Fibroblast of the aortic adventitia (primary cell): ENCODE measurements at regions not wholly inside any gene's neighbourhood (a gene's known extent, or its start where the extent isn't known, plus 50 kb on each side); places are given as distances from the start of the nearest gene placed in this dataset.
A peak's percentile ranks its signal among the peaks of the same experiment; 100 is the strongest.

Experiments used
- DNase-seq: peaks from one replicate; pipeline ENCODE4 v3.0.0-alpha.2; 2010; ENCODE audit warnings: low read depth
- H3K4me3 ChIP-seq: 2 replicates; pipeline ENCODE4 v1.5.1; 2011; ENCODE audit warnings: low read depth, mild to moderate bottlenecking, control low read depth, low read length, moderate library complexity
- TF ChIP-seq, protein P1 (sequence below): IDR thresholded peaks from 2 replicates; pipeline ENCODE4 v1.5.1; 2011; ENCODE audit warnings: mild to moderate bottlenecking, low read length, control low read depth, inconsistent platforms; ENCODE audit not compliant: insufficient read depth

DNA sequence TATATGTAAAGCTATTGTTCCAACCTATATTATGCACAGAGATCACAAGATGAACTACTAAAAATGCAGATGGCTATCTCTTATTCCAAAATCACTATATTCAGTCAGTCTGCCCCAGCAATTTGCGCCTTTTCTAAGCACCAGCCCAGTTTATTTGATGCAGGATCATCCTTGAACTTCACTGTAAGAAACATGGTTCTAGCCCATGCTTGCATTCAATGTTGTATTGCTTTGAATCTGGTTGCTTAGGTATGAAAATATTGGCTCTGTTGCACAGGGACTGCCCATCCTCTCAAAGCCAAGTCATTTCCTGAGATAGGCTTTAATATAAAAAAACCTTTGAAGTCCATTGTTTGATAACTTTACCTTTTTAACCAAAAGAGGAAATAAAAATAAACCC is 170.5 kb upstream of the LRIG1 start:
- TF ChIP-seq, protein P1, sequence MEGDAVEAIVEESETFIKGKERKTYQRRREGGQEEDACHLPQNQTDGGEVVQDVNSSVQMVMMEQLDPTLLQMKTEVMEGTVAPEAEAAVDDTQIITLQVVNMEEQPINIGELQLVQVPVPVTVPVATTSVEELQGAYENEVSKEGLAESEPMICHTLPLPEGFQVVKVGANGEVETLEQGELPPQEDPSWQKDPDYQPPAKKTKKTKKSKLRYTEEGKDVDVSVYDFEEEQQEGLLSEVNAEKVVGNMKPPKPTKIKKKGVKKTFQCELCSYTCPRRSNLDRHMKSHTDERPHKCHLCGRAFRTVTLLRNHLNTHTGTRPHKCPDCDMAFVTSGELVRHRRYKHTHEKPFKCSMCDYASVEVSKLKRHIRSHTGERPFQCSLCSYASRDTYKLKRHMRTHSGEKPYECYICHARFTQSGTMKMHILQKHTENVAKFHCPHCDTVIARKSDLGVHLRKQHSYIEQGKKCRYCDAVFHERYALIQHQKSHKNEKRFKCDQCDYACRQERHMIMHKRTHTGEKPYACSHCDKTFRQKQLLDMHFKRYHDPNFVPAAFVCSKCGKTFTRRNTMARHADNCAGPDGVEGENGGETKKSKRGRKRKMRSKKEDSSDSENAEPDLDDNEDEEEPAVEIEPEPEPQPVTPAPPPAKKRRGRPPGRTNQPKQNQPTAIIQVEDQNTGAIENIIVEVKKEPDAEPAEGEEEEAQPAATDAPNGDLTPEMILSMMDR, result no peak
- H3K4me3 ChIP-seq, result no peak overlapping the region
- DNase-seq, result no peak

- no peak overlapping the region for H3K4me3 ChIP-seq
- TF ChIP-seq, protein P1, result no peak
- no peak for DNase-seq
Observed at GRCh38 chr3:66672830-66673229, 172.0 kb upstream of the LRIG1 start.

GRCh38 chr3:66673293-66673692 is 172.5 kb upstream of the LRIG1 start:
- DNase-seq, result no peak
- TF ChIP-seq, protein P1, result no peak
- H3K4me3 ChIP-seq, result no peak overlapping the region

DNA sequence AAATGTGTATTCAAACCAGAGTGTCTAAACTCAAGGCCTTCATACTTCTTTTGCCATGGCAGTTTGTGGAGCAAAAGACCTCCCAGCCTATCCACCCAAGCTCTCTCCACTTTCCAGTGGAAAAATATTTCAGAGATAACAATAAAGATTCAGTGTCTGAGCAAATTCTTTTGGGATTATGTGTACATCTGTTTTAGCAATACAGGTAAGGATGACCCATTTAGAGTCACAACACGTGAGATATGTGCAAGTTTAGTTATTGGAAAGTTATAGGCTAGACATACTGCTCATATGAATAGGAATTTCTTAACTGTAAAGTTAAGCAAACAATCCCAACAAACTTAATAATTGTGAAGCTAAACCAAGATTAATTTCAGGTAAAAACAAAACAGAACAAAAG is 174.5 kb upstream of the LRIG1 start:
- TF ChIP-seq, protein P1, result no peak
- no peak overlapping the region for H3K4me3 ChIP-seq
- DNase-seq, result peak; percentile 48

DNA sequence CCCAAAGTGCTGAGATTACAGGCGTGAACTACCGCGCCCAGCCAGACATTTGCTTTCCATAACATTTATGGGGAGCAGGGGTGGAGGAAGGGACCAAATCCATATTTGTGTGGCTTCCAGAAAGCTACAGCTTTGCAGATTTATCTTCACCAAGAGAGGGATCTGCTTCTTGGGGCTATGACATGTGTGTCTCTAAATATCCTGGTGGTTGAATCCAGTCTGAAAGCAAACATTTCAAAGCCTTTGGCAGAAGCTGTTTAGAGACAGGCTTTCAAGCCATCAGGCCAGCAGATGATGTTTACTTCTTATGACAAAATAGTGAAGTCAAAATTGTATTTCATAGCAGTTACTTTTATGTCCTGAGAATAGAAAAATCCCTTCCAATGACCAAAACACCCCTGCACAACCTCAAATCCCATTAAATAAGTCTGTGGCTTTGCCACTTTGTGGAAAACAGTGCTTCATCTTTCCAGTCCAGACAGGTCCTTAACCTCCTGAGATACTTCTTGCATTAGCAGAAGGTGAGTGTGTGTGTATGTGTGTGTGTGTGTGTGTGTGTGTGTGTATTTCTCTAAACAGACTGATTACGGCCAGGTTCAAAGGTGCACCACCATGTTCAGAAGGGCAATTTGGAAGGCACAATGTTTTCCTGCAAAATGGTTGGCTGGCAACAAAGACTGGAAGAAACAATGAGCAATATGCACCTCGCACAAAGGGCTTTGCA is 191.4 kb upstream of the LRIG1 start:
- H3K4me3 ChIP-seq, result no peak overlapping the region
- TF ChIP-seq, protein P1, result no peak
- no peak for DNase-seq

GRCh38 chr3:66692766-66693150 is 191.9 kb upstream of the LRIG1 start:
- H3K4me3 ChIP-seq, result no peak overlapping the region
- DNase-seq, result no peak
- TF ChIP-seq, protein P1, result no peak

- DNase-seq, result peak; percentile 22
- TF ChIP-seq, protein P1, result no peak
Observed at GRCh38 chr3:66693461-66694031, 192.7 kb upstream of the LRIG1 start.

More at GRCh38 chr3:66693461-66694031, 192.7 kb upstream of the LRIG1 start:
- H3K4me3 ChIP-seq, result no peak overlapping the region
